NOMO-1 treated with dmso at 0.1 percent for 144 hours (cell line): ENCODE measurements at regions not wholly inside any gene's neighbourhood (a gene's known extent, or its start where the extent isn't known, plus 50 kb on each side); places are given as distances from the start of the nearest gene placed in this dataset.

Source experiments
- DNase-seq: peaks from one replicate; lab custom pipeline; 2025; ENCODE audit not compliant: unreplicated experiment; lab: John Stamatoyannopoulos, UW

GRCh38 chr14:97486601-97487120 lies 689.5 kb downstream of the VRK1 start:
- DNase-seq, result no peak

- no peak for DNase-seq
Observed at GRCh38 chr14:97489750-97490149, 692.6 kb downstream of the VRK1 start.

GRCh38 chr14:97490521-97491070 lies 693.4 kb downstream of the VRK1 start:
- no peak for DNase-seq

DNA sequence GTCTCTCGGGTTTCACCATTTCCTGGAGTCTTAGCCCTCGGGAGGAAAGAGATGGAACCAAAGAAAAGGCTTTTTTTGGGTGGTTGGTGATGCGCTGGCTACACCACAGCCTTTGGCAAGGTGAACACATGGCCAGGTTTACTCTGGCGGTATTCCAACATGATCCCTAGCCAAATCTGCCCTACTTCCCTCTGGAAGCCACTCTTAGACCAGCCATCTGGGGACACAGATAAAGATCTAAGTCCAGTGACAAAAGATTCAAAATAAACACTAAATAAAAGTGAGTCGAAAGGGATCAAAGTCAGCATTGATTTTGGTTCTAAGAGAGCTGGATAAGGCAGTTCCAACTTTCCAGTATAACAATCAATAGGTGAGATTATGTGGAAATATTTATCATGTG lies 694.5 kb downstream of the VRK1 start:
- no peak for DNase-seq

- DNase-seq, result no peak
Observed at GRCh38 chr14:97499790-97500481, 702.8 kb downstream of the VRK1 start.

- DNase-seq, result no peak
Observed at GRCh38 chr14:97506626-97507025, 709.4 kb downstream of the VRK1 start.

DNA sequence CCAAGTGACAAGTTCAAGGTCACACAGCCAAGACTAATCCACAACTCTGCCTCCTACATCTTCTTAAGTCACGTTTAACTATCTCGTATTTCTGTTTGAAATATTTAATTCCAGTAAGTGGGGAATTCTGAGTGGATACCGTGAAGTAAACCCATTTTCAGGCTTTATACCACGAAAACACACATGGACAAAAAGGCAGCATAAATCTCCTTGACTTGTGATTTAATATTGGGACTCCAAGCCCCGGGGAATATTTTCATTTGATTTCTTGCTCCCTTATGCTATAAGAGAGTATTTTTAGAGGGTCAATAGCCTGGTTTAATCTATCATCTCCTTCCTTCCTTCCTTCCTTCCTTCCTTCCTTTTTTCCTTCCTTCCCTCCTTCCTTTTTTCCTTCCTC lies 716.7 kb downstream of the VRK1 start:
- no peak for DNase-seq

- DNase-seq, result no peak
Observed at GRCh38 chr14:97517566-97518234, 720.5 kb downstream of the VRK1 start.

- no peak for DNase-seq
Observed at GRCh38 chr14:97523936-97524335, 726.8 kb downstream of the VRK1 start.

- DNase-seq, result no peak
Observed at GRCh38 chr14:97524589-97525319, 727.6 kb downstream of the VRK1 start.

GRCh38 chr14:97527993-97528392 lies 730.8 kb downstream of the VRK1 start:
- no peak for DNase-seq

GRCh38 chr14:97532052-97532451 lies 734.9 kb downstream of the VRK1 start:
- DNase-seq, result no peak

GRCh38 chr14:97536421-97536820 lies 739.2 kb downstream of the VRK1 start:
- DNase-seq, result no peak

DNA sequence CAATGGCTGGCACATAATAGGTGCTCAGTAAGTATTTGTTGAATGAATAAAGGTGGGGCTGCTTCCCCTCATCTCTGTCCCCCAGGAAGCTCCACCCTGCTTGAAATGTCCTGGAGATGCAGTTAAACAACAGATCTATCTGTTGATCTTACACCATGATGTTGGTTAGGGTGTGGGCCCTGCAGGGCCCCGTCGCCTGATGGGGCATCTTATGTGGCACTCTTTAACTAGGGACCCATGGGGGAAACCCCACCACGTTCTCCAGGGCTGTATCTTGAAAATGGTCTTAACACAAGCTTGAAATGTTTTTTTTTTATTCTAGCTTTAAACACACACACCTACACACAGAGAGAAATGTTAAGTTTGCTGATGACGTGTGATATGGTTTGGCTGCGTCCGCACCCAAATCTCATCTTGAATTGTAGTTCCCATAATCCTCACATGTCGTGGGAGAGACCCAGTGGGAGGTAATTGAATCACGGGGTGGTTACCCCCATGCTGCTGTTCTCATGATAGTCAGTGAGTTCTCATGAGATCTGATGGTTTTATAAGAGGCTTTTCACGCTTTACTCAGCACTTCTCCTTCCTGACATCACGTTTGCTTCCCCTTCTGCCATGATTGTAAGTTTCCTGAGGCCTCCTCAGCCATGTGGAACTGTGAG lies 741.7 kb downstream of the VRK1 start:
- DNase-seq, result no peak

- DNase-seq, result no peak
Observed at GRCh38 chr14:97539411-97539795, 742.2 kb downstream of the VRK1 start.

DNA sequence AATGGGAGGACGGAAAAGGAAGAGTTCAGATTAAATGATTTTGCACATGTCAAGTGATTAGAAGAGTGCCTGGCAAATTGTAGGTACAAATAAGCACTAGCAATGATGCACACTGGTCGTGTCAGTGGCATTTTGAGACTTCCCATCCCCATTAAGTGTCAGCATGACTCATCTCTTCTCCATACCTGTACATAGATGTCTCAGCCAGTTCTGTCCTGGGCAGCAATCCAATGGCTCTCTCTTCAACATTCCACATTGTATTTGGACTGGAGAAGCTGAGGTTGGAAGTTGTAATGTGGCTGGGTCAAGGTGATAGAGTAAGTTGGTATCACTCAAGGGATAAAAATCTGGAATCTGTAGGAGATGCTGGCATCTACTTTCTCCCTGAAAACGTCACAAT lies 742.7 kb downstream of the VRK1 start:
- no peak for DNase-seq

DNA sequence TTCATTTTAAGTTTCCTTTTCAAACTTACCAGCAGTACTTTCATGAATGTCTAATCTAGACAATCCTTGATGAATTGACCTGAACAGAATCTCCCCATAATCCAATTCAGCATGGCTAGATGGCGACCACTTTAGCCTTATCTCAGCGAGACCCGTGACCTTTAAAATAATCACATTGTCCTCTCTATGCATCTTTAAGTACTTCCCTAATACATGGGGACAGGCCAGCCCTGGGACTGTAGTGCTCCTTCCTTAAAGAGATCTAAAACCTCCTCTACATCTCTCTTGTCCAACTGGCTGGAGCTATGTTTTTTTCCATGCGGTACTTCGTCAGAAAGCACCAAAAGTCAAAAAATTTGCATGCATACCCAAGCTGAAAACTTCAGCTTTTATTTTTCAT lies 746.0 kb downstream of the VRK1 start:
- no peak for DNase-seq

DNA sequence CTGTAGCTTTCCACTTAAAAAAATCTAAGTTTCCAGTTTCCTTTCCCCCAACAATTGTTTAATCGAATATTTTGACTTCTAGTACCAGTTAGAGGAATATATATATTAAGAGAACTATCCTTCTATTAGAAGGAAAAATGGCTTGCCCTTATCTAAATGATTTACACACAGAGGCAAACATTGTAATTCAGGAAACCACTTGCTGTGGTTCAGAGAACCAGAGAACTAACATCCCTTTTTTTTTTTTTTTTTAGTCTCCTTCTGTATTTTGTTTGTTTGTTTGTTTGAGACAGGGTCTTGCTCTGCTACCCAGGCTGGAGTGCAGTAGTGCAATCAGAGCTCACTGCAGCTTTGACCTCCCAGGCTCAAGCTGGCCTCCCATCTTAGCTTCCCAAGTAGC lies 746.6 kb downstream of the VRK1 start:
- DNase-seq, result no peak

GRCh38 chr14:97544571-97544970 lies 747.4 kb downstream of the VRK1 start:
- no peak for DNase-seq

DNA sequence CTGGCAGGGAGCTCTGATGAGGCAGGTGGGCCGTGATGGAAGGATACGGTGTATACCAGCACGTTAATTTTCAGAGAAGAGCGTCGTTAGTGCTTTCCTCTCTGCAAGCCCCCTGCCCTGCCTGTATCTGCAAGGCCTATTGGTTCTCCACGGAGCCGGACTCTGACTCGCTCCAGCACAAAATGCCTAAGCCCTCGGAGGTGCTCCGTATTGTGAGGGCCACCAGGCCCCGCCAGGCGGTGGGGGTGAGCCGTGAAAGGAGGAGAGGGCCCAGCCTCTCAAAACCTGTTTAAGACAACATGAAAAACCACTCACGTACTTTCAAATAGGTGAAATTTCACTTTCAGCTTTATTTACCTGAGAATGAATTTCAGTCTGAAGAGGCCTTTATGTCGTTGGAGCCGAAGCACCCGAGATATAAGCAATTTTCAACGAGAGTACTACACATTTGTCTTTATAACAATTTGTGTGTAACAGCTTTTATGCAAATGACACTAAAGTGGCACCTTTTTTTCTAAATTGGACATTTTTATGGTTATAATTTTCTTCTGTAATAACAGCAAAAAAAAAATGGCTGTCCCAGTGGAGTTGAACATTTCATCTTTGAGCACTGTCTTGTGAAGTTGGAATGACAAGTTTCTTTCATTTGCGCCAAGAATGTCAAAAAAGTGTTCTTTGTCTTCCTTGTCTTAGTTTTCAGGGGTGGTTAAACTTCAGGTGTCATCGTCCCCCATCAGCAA lies 749.5 kb downstream of the VRK1 start:
- no peak for DNase-seq

DNA sequence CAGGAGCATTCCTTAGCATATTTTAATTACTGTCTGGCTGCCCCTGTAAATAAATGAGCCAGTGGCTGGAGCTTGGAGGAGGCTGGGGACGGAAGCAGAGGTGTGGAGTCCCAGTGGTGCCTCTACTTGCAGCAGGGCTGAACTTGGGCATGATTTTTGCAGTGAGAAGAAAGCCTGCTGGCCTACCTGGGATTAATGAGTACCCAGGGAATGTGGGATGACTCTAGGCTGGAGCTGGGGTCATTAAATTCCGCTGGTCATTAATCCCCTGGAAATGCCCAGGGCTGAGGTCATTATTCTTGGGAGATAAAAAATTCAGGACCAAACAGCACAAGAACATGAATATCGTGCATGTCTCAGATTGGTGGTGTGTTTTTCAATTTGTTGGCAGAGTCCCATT lies 753.3 kb downstream of the VRK1 start:
- DNase-seq, result no peak
